PFSK-1 (cell line): ENCODE measurements at regions not wholly inside any gene's neighbourhood (a gene's known extent, or its start where the extent isn't known, plus 50 kb on each side); places are given as distances from the start of the nearest gene placed in this dataset.

Experiments used
- FOXP2 ChIP-seq: optimal IDR thresholded peaks from 2 replicates; pipeline ENCODE3; 2011; ENCODE audit warnings: borderline replicate concordance, control low read depth, inconsistent platforms; ENCODE audit not compliant: insufficient read depth; ENCODE audit errors: extremely low read length, extremely low read depth
- POLR2AphosphoS5 ChIP-seq: IDR thresholded peaks from 2 replicates; pipeline ENCODE4 v1.6.1; 2012; ENCODE audit warnings: low read depth, mild to moderate bottlenecking, control low read depth, low read length, moderate library complexity
- REST ChIP-seq, 2 experiments: IDR thresholded peaks; 2 replicates each; pipeline versions ENCODE4 v1.6.1 to v1.8.0; 2011 to 2012; ENCODE audit warnings: low read depth in 2 of 2, low read length in 2 of 2, control low read depth in 1 of 2, inconsistent platforms in 1 of 2, mild to moderate bottlenecking in 1 of 2, moderate library complexity in 1 of 2; ENCODE audit not compliant: insufficient read depth in 1 of 2
- SIN3A ChIP-seq: IDR thresholded peaks from 2 replicates; pipeline ENCODE4 v1.6.1; 2012; ENCODE audit warnings: mild to moderate bottlenecking, low read length, moderate library complexity, borderline replicate concordance; ENCODE audit not compliant: insufficient read depth
- TAF1 ChIP-seq: IDR thresholded peaks from 2 replicates; pipeline ENCODE4 v1.6.1; 2012; ENCODE audit warnings: low read length, control low read depth, borderline replicate concordance; ENCODE audit not compliant: insufficient read depth

GRCh38 chr6:79812195-79812594 lies 135.2 kb downstream of the ELOVL4 start:
- TF ChIP-seq FOXP2 = no peak
- TF ChIP-seq SIN3A = no peak
- TF ChIP-seq POLR2AphosphoS5 = no peak
- no peak for TF ChIP-seq TAF1
- TF ChIP-seq REST (IDR thresholded peaks at IDR 0.05; ENCODE audit: insufficient read depth in 1 of 2, low read depth in 2 of 2, low read length in 2 of 2) = no peak

- no peak for TF ChIP-seq SIN3A
- no peak for TF ChIP-seq TAF1
- no peak for TF ChIP-seq POLR2AphosphoS5
- TF ChIP-seq REST (IDR thresholded peaks at IDR 0.05; ENCODE audit: insufficient read depth in 1 of 2, low read depth in 2 of 2, low read length in 2 of 2) = no peak
- TF ChIP-seq FOXP2 = no peak
Measured at GRCh38 chr6:79810871-79811270, 136.5 kb downstream of the ELOVL4 start.

GRCh38 chr6:79810185-79810705 lies 137.1 kb downstream of the ELOVL4 start:
- TF ChIP-seq POLR2AphosphoS5 (no peak), SIN3A (no peak), REST (IDR thresholded peaks at IDR 0.05; ENCODE audit: insufficient read depth in 1 of 2, low read depth in 2 of 2, low read length in 2 of 2) (no peak), FOXP2 (no peak), TAF1 (no peak)

- TF ChIP-seq POLR2AphosphoS5 (no peak), SIN3A (no peak), TAF1 (no peak), FOXP2 (no peak)
Measured at GRCh38 chr6:79808921-79809320, 138.4 kb downstream of the ELOVL4 start.

- TF ChIP-seq REST (IDR thresholded peaks at IDR 0.05; ENCODE audit: insufficient read depth in 1 of 2, low read depth in 2 of 2, low read length in 2 of 2) (no peak), FOXP2 (no peak), POLR2AphosphoS5 (no peak), SIN3A (no peak), TAF1 (no peak)
Measured at GRCh38 chr6:79804732-79805131, 142.6 kb downstream of the ELOVL4 start.
